D721Med (cell line): ENCODE measurements at regions not wholly inside any gene's neighbourhood (a gene's known extent, or its start where the extent isn't known, plus 50 kb on each side); places are given as distances from the start of the nearest gene placed in this dataset.
A peak's percentile ranks its signal among the peaks of the same experiment; 100 is the strongest.

Experiments used
- DNase-seq: peaks from one replicate; pipeline ENCODE4 v3.0.0; 2011; ENCODE audit warnings: low spot score; ENCODE audit not compliant: insufficient read length
- FAIRE-seq: peaks from 2 replicates; lab custom pipeline; 2011; peaks lifted over from hg19 to GRCh38; lab: Jason Lieb, UNC
- CTCF ChIP-seq: IDR thresholded peaks from 2 replicates; pipeline ENCODE4 v1.5.1; 2012; ENCODE audit warnings: mild to moderate bottlenecking, control low read depth; ENCODE audit not compliant: insufficient read depth; ENCODE audit errors: missing control alignments

GRCh38 chr13:104387510-104387909 is 1321.3 kb upstream of the SLC10A2 start:
- DNase-seq (no peak), FAIRE-seq (no peak)
- no peak for TF ChIP-seq CTCF

- FAIRE-seq (no peak), DNase-seq (no peak)
- TF ChIP-seq CTCF, result no peak
These were observed 1319.2 kb upstream of the SLC10A2 start for GRCh38 chr13:104385404-104385803.

GRCh38 chr13:104382951-104383350 is 1316.7 kb upstream of the SLC10A2 start:
- FAIRE-seq (no peak), DNase-seq (no peak)
- TF ChIP-seq CTCF, result no peak

GRCh38 chr13:104376588-104376987 is 1310.4 kb upstream of the SLC10A2 start:
- FAIRE-seq, result no peak
- no peak for TF ChIP-seq CTCF
- DNase-seq, result no peak

- TF ChIP-seq CTCF, result no peak
- DNase-seq (no peak), FAIRE-seq (peak; percentile 25)
These were observed 1309.4 kb upstream of the SLC10A2 start for GRCh38 chr13:104375614-104376013.

- FAIRE-seq (no peak), DNase-seq (no peak)
- no peak for TF ChIP-seq CTCF
These were observed 1306.0 kb upstream of the SLC10A2 start for GRCh38 chr13:104372095-104372655.

GRCh38 chr13:104365430-104365829 is 1299.2 kb upstream of the SLC10A2 start:
- no peak for TF ChIP-seq CTCF
- no peak for FAIRE-seq

More at GRCh38 chr13:104365430-104365829, 1299.2 kb upstream of the SLC10A2 start:
- no peak for DNase-seq
